Upper lobe of left lung (tissue), 4 donors: ENCODE measurements at regions not wholly inside any gene's neighbourhood (a gene's known extent, or its start where the extent isn't known, plus 50 kb on each side); places are given as distances from the start of the nearest gene placed in this dataset.

Experiments
- POLR2A ChIP-seq, 4 donors: fragments of 450-650 bp; IDR thresholded peaks; one replicate each; pipeline ENCODE4 v1.5.1; 2016 to 2017; ENCODE audit warnings: antibody characterized with exemption in 4 of 4, mild to moderate bottlenecking in 2 of 4
- POLR2AphosphoS5 ChIP-seq, 2 donors: sonication (generic); formaldehyde crosslinking; IDR thresholded peaks; one replicate each; pipeline ENCODE4 v1.5.1; 2017; ENCODE audit warnings: antibody characterized with exemption in 2 of 2
- TF ChIP-seq, protein P1 (sequence below), 6 experiments: fragments of 450-650 bp in 4 of 6; fragments of 200-600 bp in 2 of 6; sonication (generic) in 2 of 6; IDR thresholded peaks; one replicate each; pipeline ENCODE4 v1.5.1; 2016 to 2019; ENCODE audit warnings: antibody characterized with exemption in 6 of 6

DNA sequence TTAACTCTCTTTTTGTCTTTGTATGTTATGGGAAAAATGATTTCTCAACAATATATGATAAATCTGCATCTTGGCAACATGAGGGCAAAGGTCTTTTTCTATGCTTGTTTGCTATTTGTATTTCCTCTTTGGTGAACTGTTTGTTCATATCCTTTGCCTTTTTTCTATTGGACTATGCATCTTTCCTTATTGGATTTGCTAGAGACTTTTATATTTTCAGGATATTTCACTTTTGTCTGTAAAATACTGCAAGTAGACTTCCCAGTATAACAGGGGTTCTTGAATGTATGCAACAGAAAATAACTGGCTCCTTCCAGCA is 69.4 kb upstream of the SSBP2 start:
- TF ChIP-seq, protein P1, sequence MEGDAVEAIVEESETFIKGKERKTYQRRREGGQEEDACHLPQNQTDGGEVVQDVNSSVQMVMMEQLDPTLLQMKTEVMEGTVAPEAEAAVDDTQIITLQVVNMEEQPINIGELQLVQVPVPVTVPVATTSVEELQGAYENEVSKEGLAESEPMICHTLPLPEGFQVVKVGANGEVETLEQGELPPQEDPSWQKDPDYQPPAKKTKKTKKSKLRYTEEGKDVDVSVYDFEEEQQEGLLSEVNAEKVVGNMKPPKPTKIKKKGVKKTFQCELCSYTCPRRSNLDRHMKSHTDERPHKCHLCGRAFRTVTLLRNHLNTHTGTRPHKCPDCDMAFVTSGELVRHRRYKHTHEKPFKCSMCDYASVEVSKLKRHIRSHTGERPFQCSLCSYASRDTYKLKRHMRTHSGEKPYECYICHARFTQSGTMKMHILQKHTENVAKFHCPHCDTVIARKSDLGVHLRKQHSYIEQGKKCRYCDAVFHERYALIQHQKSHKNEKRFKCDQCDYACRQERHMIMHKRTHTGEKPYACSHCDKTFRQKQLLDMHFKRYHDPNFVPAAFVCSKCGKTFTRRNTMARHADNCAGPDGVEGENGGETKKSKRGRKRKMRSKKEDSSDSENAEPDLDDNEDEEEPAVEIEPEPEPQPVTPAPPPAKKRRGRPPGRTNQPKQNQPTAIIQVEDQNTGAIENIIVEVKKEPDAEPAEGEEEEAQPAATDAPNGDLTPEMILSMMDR (IDR thresholded peaks at IDR 0.05), result no peak
- TF ChIP-seq POLR2AphosphoS5 (IDR thresholded peaks at IDR 0.05) (no peak), POLR2A (IDR thresholded peaks at IDR 0.05) (no peak)
